ENCODE measurements at regions not wholly inside any gene's neighbourhood (a gene's known extent, or its start where the extent isn't known, plus 50 kb on each side); places are given as distances from the start of the nearest gene placed in this dataset.

DNA sequence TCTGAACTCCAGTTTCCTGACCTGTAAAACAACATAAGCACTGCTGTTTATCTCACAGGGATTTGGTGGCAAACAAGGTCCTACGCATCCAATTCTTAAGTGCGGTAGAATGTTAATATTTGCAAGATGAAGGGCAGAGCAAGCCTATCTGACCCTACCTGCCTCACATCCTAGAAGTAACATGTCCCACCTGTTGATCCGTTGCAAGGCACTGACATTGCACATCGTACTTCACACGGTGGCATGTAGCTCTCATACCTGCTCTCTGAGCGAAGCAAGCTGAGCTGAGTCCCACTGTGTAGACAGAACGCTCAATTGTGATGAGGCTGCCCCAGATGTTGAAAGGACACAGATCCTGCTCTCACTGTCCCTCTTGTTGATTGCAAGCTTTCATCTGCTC lies 154.7 kb upstream of the PDE10A start:
- H3K9ac ChIP-seq (ENCODE audit: low read depth, low read length): no peak overlapping the region
- no peak overlapping the region for H3K56ac ChIP-seq (ENCODE audit: extremely low read depth, insufficient read depth, low read length)

More for the DNA sequence above, 154.7 kb upstream of the PDE10A start:
- no peak overlapping the region for H3K4me2 ChIP-seq (ENCODE audit: low read depth, low read length)
- H3K36me3 ChIP-seq (ENCODE audit: control insufficient read depth, insufficient read depth, low read length): 0 out of 2 replicates have a peak, but pooled peaks cover 2% of the 10 kb centered on the region
- peaks cover 7% of the 10 kb centered on the region; the same call in 1 of the 2 replicates for H3K27me3 ChIP-seq (ENCODE audit: control insufficient read depth, insufficient read depth, low read length)
- H4K91ac ChIP-seq (ENCODE audit: insufficient read depth, low read depth, low read length): no peak overlapping the region
- H2BK120ac ChIP-seq (ENCODE audit: low read depth, low read length): no peak overlapping the region
- WGBS, 2 experiments (ENCODE audit: extremely low coverage in 2 of 2, insufficient read length in 1 of 2): 63% methylated on average over 5 of the region's 7 CpGs; no CpG with 5 or more reads in 1 of the 2 experiments
- H3K4me1 ChIP-seq (ENCODE audit: control insufficient read depth, insufficient read depth, low read length): peaks cover 3% of the 10 kb centered on the region
- intact Hi-C loops (cut with micrococcal nuclease): no loop called here
- TF ChIP-seq POLR2A (IDR thresholded peaks at IDR 0.05; ENCODE audit: low read depth, low read length) (no peak), SMC3 (IDR thresholded peaks at IDR 0.05; ENCODE audit: low read depth, low read length) (no peak), MAFK (IDR thresholded peaks at IDR 0.05; ENCODE audit: low read depth, low read length) (no peak), BHLHE40 (IDR thresholded peaks at IDR 0.05; ENCODE audit: low read depth, low read length) (no peak), CEBPB (IDR thresholded peaks at IDR 0.05; ENCODE audit: low read depth, low read length) (no peak), RFX5 (IDR thresholded peaks at IDR 0.05; ENCODE audit: low read depth, low read length) (no peak), RAD21 (IDR thresholded peaks at IDR 0.05; ENCODE audit: low read length) (no peak), FOS (IDR thresholded peaks at IDR 0.05; ENCODE audit: low read depth, low read length) (no peak), NFE2L2 (IDR thresholded peaks at IDR 0.05; ENCODE audit: low read depth, low read length) (no peak), MXI1 (IDR thresholded peaks at IDR 0.05; ENCODE audit: borderline replicate concordance, low read depth, low read length) (no peak)
- TF ChIP-seq, protein P1, sequence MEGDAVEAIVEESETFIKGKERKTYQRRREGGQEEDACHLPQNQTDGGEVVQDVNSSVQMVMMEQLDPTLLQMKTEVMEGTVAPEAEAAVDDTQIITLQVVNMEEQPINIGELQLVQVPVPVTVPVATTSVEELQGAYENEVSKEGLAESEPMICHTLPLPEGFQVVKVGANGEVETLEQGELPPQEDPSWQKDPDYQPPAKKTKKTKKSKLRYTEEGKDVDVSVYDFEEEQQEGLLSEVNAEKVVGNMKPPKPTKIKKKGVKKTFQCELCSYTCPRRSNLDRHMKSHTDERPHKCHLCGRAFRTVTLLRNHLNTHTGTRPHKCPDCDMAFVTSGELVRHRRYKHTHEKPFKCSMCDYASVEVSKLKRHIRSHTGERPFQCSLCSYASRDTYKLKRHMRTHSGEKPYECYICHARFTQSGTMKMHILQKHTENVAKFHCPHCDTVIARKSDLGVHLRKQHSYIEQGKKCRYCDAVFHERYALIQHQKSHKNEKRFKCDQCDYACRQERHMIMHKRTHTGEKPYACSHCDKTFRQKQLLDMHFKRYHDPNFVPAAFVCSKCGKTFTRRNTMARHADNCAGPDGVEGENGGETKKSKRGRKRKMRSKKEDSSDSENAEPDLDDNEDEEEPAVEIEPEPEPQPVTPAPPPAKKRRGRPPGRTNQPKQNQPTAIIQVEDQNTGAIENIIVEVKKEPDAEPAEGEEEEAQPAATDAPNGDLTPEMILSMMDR (conservative IDR thresholded peaks at IDR 0.05; ENCODE audit: low read depth, low read length): no peak
- TF ChIP-seq, protein P2, sequence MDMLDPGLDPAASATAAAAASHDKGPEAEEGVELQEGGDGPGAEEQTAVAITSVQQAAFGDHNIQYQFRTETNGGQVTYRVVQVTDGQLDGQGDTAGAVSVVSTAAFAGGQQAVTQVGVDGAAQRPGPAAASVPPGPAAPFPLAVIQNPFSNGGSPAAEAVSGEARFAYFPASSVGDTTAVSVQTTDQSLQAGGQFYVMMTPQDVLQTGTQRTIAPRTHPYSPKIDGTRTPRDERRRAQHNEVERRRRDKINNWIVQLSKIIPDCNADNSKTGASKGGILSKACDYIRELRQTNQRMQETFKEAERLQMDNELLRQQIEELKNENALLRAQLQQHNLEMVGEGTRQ (IDR thresholded peaks at IDR 0.05; ENCODE audit: low read depth, low read length): no peak
- ATAC-seq (ENCODE audit: low read depth) (no peak), DNase-seq (no peak)
- H3K9me1 ChIP-seq (ENCODE audit: insufficient read depth, low read length): no peaks in the 10 kb centered on the region
- ChIA-PET CTCF (no interaction called here), POLR2A (ENCODE audit: unreplicated experiment) (interaction anchor here (0.5 kb wide), 1 partner anchor 16 kb away, joined by 3 read pairs; no protein-coding TSS in a partner anchor)
- no peak overlapping the region for H3K4me3 ChIP-seq (ENCODE audit: insufficient read depth, low read depth, low read length)
- H3K9me3 ChIP-seq (ENCODE audit: control insufficient read depth, insufficient read depth, low read length): no peaks in the 10 kb centered on the region
- H2AFZ ChIP-seq (replicated peaks; ENCODE audit: low read length, poor library complexity): no peak overlapping the region
- no peak overlapping the region for H3K18ac ChIP-seq (ENCODE audit: low read depth, low read length)
- in situ Hi-C loops (cut with MboI; ENCODE audit: low sequenced_read_pairs): no loop called here
- H4K20me1 ChIP-seq (ENCODE audit: insufficient read depth, low read length): no peaks in the 10 kb centered on the region; the same call in 1 of the 2 replicates
- no peak overlapping the region for H2BK15ac ChIP-seq (ENCODE audit: low read depth, low read length)
- H3K79me1 ChIP-seq (ENCODE audit: low read depth in 1 of 2, low read length in 2 of 2): no peaks in the 10 kb centered on the region
- H3K23ac ChIP-seq (ENCODE audit: low read depth, low read length): no peak overlapping the region
- H3K27ac ChIP-seq (ENCODE audit: insufficient read depth, low read length): no peak overlapping the region
- no peak overlapping the region for H2BK5ac ChIP-seq (ENCODE audit: low read depth, low read length, poor library complexity, severe bottlenecking)
- no peak overlapping the region for H4K5ac ChIP-seq (ENCODE audit: low read depth, low read length)
- H2AK5ac ChIP-seq (ENCODE audit: low read depth, low read length): no peak overlapping the region
- H3K4ac ChIP-seq (ENCODE audit: low read depth, low read length): no peak overlapping the region
- H2BK20ac ChIP-seq (ENCODE audit: low read depth, low read length): no peak overlapping the region
- dilution Hi-C loops (cut with HindIII; ENCODE audit: low sequenced_read_pairs, unreplicated experiment): no loop called here
- no TSS peak for BruUV-seq (replicated peaks)
- H3K14ac ChIP-seq (replicated peaks; ENCODE audit: low read depth, low read length): no peak overlapping the region
- H2AK9ac ChIP-seq (replicated peaks; ENCODE audit: low read depth, low read length, poor library complexity): no peak overlapping the region
- no peak overlapping the region for H4K8ac ChIP-seq (ENCODE audit: low read depth in 2 of 2, low read length in 2 of 2)
